C4-2B (cell line): ENCODE measurements at regions not wholly inside any gene's neighbourhood (a gene's known extent, or its start where the extent isn't known, plus 50 kb on each side); places are given as distances from the start of the nearest gene placed in this dataset.

Source experiments
- ZFX ChIP-seq: fragments of 450-650 bp; IDR thresholded peaks from 2 replicates; pipeline ENCODE4 v1.6.1; 2017
- TF ChIP-seq, protein P1 (sequence below): fragments of 450-650 bp; conservative IDR thresholded peaks from 2 replicates; pipeline ENCODE4 v1.5.1; 2017; ENCODE audit warnings: mild to moderate bottlenecking

DNA sequence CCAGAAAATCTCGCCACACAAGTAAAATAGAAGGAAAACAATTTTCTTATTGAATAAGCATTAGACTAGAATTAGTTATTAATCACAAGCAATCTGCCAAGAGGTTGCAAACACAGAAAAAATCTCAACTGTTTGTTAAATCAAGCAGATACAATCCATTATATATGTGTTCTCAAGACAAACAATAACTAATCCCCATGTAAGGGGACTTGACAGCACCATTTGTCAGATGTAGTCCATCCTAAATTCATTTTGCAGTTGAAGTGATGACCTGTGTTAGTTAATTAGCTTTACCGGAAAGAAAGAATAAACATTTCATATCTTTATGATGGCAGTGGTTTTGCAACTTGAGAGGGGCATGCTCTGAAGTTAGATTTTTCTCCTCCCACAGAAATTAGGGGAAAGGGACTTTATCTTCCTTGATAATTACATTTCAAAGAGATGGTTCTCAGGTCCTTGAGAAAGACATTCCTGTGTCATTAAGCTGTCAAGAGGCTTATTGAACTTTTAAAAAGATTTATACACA lies 1588.0 kb downstream of the GRIK2 start:
- TF ChIP-seq, protein P1, sequence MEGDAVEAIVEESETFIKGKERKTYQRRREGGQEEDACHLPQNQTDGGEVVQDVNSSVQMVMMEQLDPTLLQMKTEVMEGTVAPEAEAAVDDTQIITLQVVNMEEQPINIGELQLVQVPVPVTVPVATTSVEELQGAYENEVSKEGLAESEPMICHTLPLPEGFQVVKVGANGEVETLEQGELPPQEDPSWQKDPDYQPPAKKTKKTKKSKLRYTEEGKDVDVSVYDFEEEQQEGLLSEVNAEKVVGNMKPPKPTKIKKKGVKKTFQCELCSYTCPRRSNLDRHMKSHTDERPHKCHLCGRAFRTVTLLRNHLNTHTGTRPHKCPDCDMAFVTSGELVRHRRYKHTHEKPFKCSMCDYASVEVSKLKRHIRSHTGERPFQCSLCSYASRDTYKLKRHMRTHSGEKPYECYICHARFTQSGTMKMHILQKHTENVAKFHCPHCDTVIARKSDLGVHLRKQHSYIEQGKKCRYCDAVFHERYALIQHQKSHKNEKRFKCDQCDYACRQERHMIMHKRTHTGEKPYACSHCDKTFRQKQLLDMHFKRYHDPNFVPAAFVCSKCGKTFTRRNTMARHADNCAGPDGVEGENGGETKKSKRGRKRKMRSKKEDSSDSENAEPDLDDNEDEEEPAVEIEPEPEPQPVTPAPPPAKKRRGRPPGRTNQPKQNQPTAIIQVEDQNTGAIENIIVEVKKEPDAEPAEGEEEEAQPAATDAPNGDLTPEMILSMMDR = no peak
- no peak for TF ChIP-seq ZFX
